HepG2 (cell line): ENCODE measurements at regions not wholly inside any gene's neighbourhood (a gene's known extent, or its start where the extent isn't known, plus 50 kb on each side); places are given as distances from the start of the nearest gene placed in this dataset.
"Not testable (repeated sequence)": the region's sequence is repeated elsewhere in the genome, so short reads cannot be mapped to it uniquely, and the experiment has no call there.

Experiments used
- ATAC-seq: fragments of 200-7000 bp; cut with Tn5 transposase; 3 replicates; pipeline ENCODE4 v1.9.1; 2020; ENCODE audit warnings: mild to moderate bottlenecking, moderate library complexity
- BruUV-seq: library from RNA; stranded (reverse); fragments of 400-500 nt; replicated peaks from 2 replicates; lab custom pipeline; 2021; lab: Mats Ljungman, UMichigan
- CTCF ChIA-PET: fragments of 300-600 bp; formaldehyde crosslinking; extraction: SDS; loops from one replicate; lab custom pipeline; 2021; ENCODE audit warnings: low total read pairs, inconsistent platforms, low intra/inter-chr PET ratio; lab: Yijun Ruan, JAX
- POLR2A ChIA-PET: fragments of 350-600 bp; sonication (Branson Sonifier 250); formaldehyde crosslinking; loops from one replicate; lab custom pipeline; 2020; ENCODE audit warnings: antibody characterized with exemption, inconsistent platforms; lab: Yijun Ruan, JAX
- DNase-seq: peaks from one replicate; pipeline ENCODE4 v3.0.0-alpha.2; 2015; ENCODE audit warnings: low spot score
- FAIRE-seq: peaks from 3 replicates; lab custom pipeline; 2011; peaks lifted over from hg19 to GRCh38; lab: Jason Lieb, UNC
- H2AFZ ChIP-seq: one replicate; pipeline ENCODE4 v1.6.1; 2011; ENCODE audit warnings: low read length, inconsistent platforms
- H3K27ac ChIP-seq: fragments of 300-600 bp; 3 replicates; pipeline ENCODE4 v1.8.0; 2011; ENCODE audit warnings: mixed run types, mild to moderate bottlenecking, mixed read lengths, low read length, inconsistent platforms; ENCODE audit not compliant: insufficient read depth; ENCODE audit errors: extremely low read length
- H3K27me3 ChIP-seq, 2 experiments: fragments of 200-600 bp in 1 of 2; 2 replicates in 1 of 2; 3 replicates in 1 of 2; pipeline versions ENCODE4 v1.6.0 to v1.8.0; 2011; ENCODE audit warnings: low read length in 2 of 2, mild to moderate bottlenecking in 2 of 2, moderate library complexity in 2 of 2, inconsistent platforms in 1 of 2; ENCODE audit not compliant: insufficient read depth in 2 of 2, control insufficient read depth in 1 of 2
- H3K36me3 ChIP-seq, 2 experiments: fragments of 200-600 bp in 1 of 2; replicated peaks in 1 of 2; 2 replicates in 1 of 2; 3 replicates in 1 of 2; pipeline versions ENCODE4 v1.5.1 to v1.8.0; 2011; ENCODE audit warnings: low read length in 2 of 2, inconsistent platforms in 1 of 2; ENCODE audit not compliant: insufficient read depth in 2 of 2, control insufficient read depth in 1 of 2
- H3K4me1 ChIP-seq: 2 replicates; pipeline ENCODE4 v1.5.1; 2012; ENCODE audit warnings: low read length, inconsistent platforms; ENCODE audit not compliant: insufficient read depth
- H3K4me2 ChIP-seq: 2 replicates; pipeline ENCODE4 v1.6.0; 2011; ENCODE audit warnings: low read depth, low read length, inconsistent platforms
- H3K4me3 ChIP-seq, 3 experiments: fragments of 200-600 bp in 1 of 3; sonication (generic), shearing (Covaris generic) in 1 of 3; replicated peaks in 1 of 3; 2 replicates each; pipeline ENCODE4 v1.5.1; 2011 to 2016; ENCODE audit warnings: low read length in 3 of 3, inconsistent platforms in 2 of 3, low read depth in 2 of 3, mild to moderate bottlenecking in 2 of 3, control low read depth in 1 of 3, mixed read lengths in 1 of 3; ENCODE audit not compliant: insufficient read depth in 1 of 3
- H3K79me2 ChIP-seq: one replicate; pipeline ENCODE4 v1.6.1; 2011; ENCODE audit warnings: low read length, inconsistent platforms; ENCODE audit not compliant: insufficient read depth
- H3K9ac ChIP-seq: 2 replicates; pipeline ENCODE4 v1.6.0; 2011; ENCODE audit warnings: mild to moderate bottlenecking, low read depth, low read length, inconsistent platforms; ENCODE audit not compliant: insufficient read depth
- H3K9me3 ChIP-seq: 2 replicates; pipeline ENCODE4 v1.5.1; 2012; ENCODE audit warnings: mild to moderate bottlenecking, low read length
- H4K20me1 ChIP-seq: 2 replicates; pipeline ENCODE4 v1.6.0; 2011; ENCODE audit warnings: inconsistent platforms, mild to moderate bottlenecking, low read length, moderate library complexity; ENCODE audit not compliant: insufficient read depth
- ARID5B ChIP-seq: IDR thresholded peaks from 2 replicates; pipeline ENCODE4 v1.4.0; 2020; ENCODE audit warnings: mild to moderate bottlenecking, missing genetic modification reagents
- FOXA1 ChIP-seq, 2 experiments: fragments of 450-650 bp in 1 of 2; sonication (generic) in 1 of 2; formaldehyde crosslinking in 1 of 2; IDR thresholded peaks; 2 replicates each; pipeline versions ENCODE4 v1.4.0 to v1.6.1; 2016 to 2020; ENCODE audit warnings: missing genetic modification reagents in 1 of 2
- FOXJ3 ChIP-seq: sonication (generic); formaldehyde crosslinking; IDR thresholded peaks from 2 replicates; pipeline ENCODE4 v1.4.0; 2020; ENCODE audit warnings: missing genetic modification reagents, mild to moderate bottlenecking, borderline replicate concordance
- GABPB1 ChIP-seq: IDR thresholded peaks from 2 replicates; pipeline ENCODE4 v1.6.1; 2016; ENCODE audit warnings: mild to moderate bottlenecking, missing genetic modification reagents, moderate library complexity, missing compliant biosample characterization
- KDM5B ChIP-seq: sonication (generic); formaldehyde crosslinking; IDR thresholded peaks from 2 replicates; pipeline ENCODE4 v1.4.0; 2020; ENCODE audit warnings: missing genetic modification reagents, mild to moderate bottlenecking, borderline replicate concordance
- ZBTB7B ChIP-seq: sonication (generic); formaldehyde crosslinking; IDR thresholded peaks from 2 replicates; pipeline ENCODE4 v1.4.0; 2020; ENCODE audit warnings: missing genetic modification reagents
- ZGPAT ChIP-seq: IDR thresholded peaks from 2 replicates; pipeline ENCODE4 v1.6.1; 2016; ENCODE audit warnings: mild to moderate bottlenecking
- ZNF281 ChIP-seq: sonication (generic); formaldehyde crosslinking; IDR thresholded peaks from 2 replicates; pipeline ENCODE4 v1.4.0; 2020; ENCODE audit warnings: missing genetic modification reagents, borderline replicate concordance
- ZNF574 ChIP-seq: sonication (generic); formaldehyde crosslinking; IDR thresholded peaks from 2 replicates; pipeline ENCODE4 v1.4.0; 2020; ENCODE audit warnings: missing genetic modification reagents
- WGBS: methylation state at CpG from one replicate; pipeline ENCODE4 v1.1.6; 2017; ENCODE audit warnings: low lambda C conversion rate; 5-methylcytosine and 5-hydroxymethylcytosine counted together
- in situ Hi-C: cut with HindIII; loops from 2 replicates; pipeline ENCODE4 v1.10.0; 2017; ENCODE audit warnings: low pct_unique_long_range_greater_than_20kb; ENCODE audit not compliant: extremely low pct_ligation_motif_present
- intact Hi-C: fragments of 100-400 bp; cut with micrococcal nuclease; formaldehyde crosslinking; loops from one replicate; pipeline ENCODE4 v1.10.0; 2022; ENCODE audit not compliant: unreplicated experiment

- H3K27me3 ChIP-seq; in situ Hi-C loops; CTCF ChIA-PET; H3K9ac ChIP-seq; H3K27ac ChIP-seq; H3K9me3 ChIP-seq; H3K4me1 ChIP-seq; POLR2A ChIA-PET; H2AFZ ChIP-seq; H4K20me1 ChIP-seq; FAIRE-seq; intact Hi-C loops; ATAC-seq; H3K79me2 ChIP-seq; H3K36me3 ChIP-seq; BruUV-seq; TF ChIP-seq FOXA1 (IDR thresholded peaks at IDR 0.05): not testable (repeated sequence)
- WGBS: 5% methylated on average over 16 of the region's 21 CpGs
- Histone ChIP-seq H3K4me3 (peak overlapping the region; percentile 16 to 54 (median 33); a peak in 4 of 6 replicates), H3K4me2 (peak overlapping the region; percentile 66)
- DNase-seq: peak; percentile 38
- TF ChIP-seq KDM5B (CRISPR knock-in tag) (0 out of 2 replicates have a peak, but pooled peaks have one; percentile 40), GABPB1 (CRISPR knock-in tag) (peak; percentile 34; the same call in 1 of the 2 replicates), FOXJ3 (CRISPR knock-in tag) (0 out of 2 replicates have a peak, but pooled peaks have one; percentile 22), ZBTB7B (CRISPR knock-in tag) (0 out of 2 replicates have a peak, but pooled peaks have one; percentile 38), ZGPAT (CRISPR knock-in tag) (0 out of 2 replicates have a peak, but pooled peaks have one; percentile 46), FOXA1 (CRISPR knock-in tag; IDR thresholded peaks at IDR 0.05) (peak; percentile 86), ARID5B (CRISPR knock-in tag) (peak; percentile 61; the same call in 1 of the 2 replicates), ZNF281 (peak; percentile 96), ZNF574 (CRISPR knock-in tag) (0 out of 2 replicates have a peak, but pooled peaks have one; percentile 15)
Observed at GRCh38 chr1:147402326-147403045, 138.8 kb upstream of the BCL9 start.
